ENCODE measurements at regions not wholly inside any gene's neighbourhood (a gene's known extent, or its start where the extent isn't known, plus 50 kb on each side); places are given as distances from the start of the nearest gene placed in this dataset.

DNA sequence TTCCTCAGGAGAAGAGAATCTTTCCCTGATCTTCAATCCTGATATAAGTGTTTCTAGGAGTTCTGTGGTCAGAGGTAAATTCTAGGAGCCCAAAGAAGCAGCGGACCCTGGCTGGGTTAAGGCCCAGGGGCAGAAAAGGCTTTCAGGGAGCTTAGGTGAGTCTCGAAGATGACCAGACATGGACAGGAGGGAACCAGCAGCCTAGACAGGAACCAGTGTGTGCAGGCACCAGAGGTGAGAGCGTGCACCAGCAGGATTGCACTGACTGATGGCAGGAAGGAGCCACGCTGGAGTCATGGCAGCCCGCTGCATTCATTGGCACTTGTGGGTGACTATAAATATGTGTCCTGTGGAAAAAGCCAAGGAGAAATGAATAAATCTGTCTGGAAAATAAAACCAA lies 489.9 kb downstream of the BCL11B start:
- TF ChIP-seq, protein P1, sequence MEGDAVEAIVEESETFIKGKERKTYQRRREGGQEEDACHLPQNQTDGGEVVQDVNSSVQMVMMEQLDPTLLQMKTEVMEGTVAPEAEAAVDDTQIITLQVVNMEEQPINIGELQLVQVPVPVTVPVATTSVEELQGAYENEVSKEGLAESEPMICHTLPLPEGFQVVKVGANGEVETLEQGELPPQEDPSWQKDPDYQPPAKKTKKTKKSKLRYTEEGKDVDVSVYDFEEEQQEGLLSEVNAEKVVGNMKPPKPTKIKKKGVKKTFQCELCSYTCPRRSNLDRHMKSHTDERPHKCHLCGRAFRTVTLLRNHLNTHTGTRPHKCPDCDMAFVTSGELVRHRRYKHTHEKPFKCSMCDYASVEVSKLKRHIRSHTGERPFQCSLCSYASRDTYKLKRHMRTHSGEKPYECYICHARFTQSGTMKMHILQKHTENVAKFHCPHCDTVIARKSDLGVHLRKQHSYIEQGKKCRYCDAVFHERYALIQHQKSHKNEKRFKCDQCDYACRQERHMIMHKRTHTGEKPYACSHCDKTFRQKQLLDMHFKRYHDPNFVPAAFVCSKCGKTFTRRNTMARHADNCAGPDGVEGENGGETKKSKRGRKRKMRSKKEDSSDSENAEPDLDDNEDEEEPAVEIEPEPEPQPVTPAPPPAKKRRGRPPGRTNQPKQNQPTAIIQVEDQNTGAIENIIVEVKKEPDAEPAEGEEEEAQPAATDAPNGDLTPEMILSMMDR (IDR thresholded peaks at IDR 0.05; ENCODE audit: insufficient read depth, low read length) = no peak
- TF ChIP-seq REST (IDR thresholded peaks at IDR 0.05; ENCODE audit: insufficient replicate concordance, low read depth) = no peak
